Amniotic epithelial cell (primary cell): ENCODE measurements at regions not wholly inside any gene's neighbourhood (a gene's known extent, or its start where the extent isn't known, plus 50 kb on each side); places are given as distances from the start of the nearest gene placed in this dataset.

Experiments used
- DNase-seq: peaks from one replicate; pipeline ENCODE4 v3.0.0-alpha.2; 2010; ENCODE audit warnings: low read depth

- no peak for DNase-seq
These were observed 194.6 kb downstream of the NRIP1 start for GRCh38 chr21:14869984-14870852.

- DNase-seq = peak; percentile 43
These were observed 197.7 kb downstream of the NRIP1 start for GRCh38 chr21:14866859-14867765.

- DNase-seq = peak; percentile 93
These were observed 200.4 kb downstream of the NRIP1 start for GRCh38 chr21:14864211-14865021.

- DNase-seq = peak; percentile 69
These were observed 201.0 kb downstream of the NRIP1 start for GRCh38 chr21:14863745-14864210.

- peak; percentile 10 for DNase-seq
These were observed 201.7 kb downstream of the NRIP1 start for GRCh38 chr21:14862794-14863720.

GRCh38 chr21:14858311-14858710, 206.5 kb downstream of the NRIP1 start:
- no peak for DNase-seq

- DNase-seq = no peak
These were observed 207.3 kb downstream of the NRIP1 start for GRCh38 chr21:14857529-14857928.

- peak; percentile 73 for DNase-seq
These were observed 214.4 kb downstream of the NRIP1 start for GRCh38 chr21:14850394-14850793.

- no peak for DNase-seq
These were observed 218.2 kb downstream of the NRIP1 start for GRCh38 chr21:14846621-14847020.

- peak; percentile 58 for DNase-seq
These were observed 220.8 kb downstream of the NRIP1 start for GRCh38 chr21:14844001-14844400.

- DNase-seq = peak; percentile 19
These were observed 222.2 kb downstream of the NRIP1 start for GRCh38 chr21:14842601-14843000.

- no peak for DNase-seq
These were observed 223.0 kb downstream of the NRIP1 start for GRCh38 chr21:14841511-14842472.

- no peak for DNase-seq
These were observed 226.4 kb downstream of the NRIP1 start for GRCh38 chr21:14838400-14838799.

- no peak for DNase-seq
These were observed 227.8 kb downstream of the NRIP1 start for GRCh38 chr21:14836950-14837349.

- DNase-seq = no peak
These were observed 231.0 kb downstream of the NRIP1 start for GRCh38 chr21:14833666-14834351.

GRCh38 chr21:14833241-14833640, 231.6 kb downstream of the NRIP1 start:
- DNase-seq = no peak

- no peak for DNase-seq
These were observed 234.5 kb downstream of the NRIP1 start for GRCh38 chr21:14830307-14830706.

- no peak for DNase-seq
These were observed 235.1 kb downstream of the NRIP1 start for GRCh38 chr21:14829685-14830084.

- no peak for DNase-seq
These were observed 237.3 kb downstream of the NRIP1 start for GRCh38 chr21:14827468-14827867.
